ENCODE measurements at regions not wholly inside any gene's neighbourhood (a gene's known extent, or its start where the extent isn't known, plus 50 kb on each side); places are given as distances from the start of the nearest gene placed in this dataset.
"Not testable (repeated sequence)": the region's sequence is repeated elsewhere in the genome, so short reads cannot be mapped to it uniquely, and the experiment has no call there.

DNA sequence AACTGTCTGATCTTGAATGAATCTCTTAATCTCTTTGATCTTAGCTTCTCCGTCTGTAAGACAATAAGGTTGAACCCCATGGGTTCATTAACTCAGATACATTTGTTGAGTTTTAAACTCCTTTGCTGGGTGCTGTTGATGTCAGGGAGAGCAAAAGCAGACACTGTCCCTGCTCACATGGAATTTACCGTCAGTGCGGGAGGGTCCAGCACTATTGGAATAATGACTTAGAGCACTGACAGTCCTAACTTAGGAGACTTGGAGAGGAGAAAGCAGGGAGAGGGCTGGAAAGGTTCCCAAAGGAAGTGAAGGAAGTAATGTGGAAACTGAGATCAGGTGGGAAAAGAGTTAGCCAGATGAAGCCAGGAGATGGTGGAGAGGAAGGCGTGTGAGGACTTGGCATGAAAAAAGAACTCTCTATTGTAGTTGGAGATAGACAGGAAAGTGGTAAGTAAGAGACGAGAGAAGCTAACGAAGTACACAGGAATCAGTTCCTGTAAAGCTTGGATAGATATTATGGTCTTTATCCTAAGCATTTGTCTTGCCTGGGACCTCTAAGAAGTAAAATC is 141.4 kb upstream of the SERTAD2 start:
- DNase-seq (ENCODE audit: low read depth in 2 of 2): no peak

DNA sequence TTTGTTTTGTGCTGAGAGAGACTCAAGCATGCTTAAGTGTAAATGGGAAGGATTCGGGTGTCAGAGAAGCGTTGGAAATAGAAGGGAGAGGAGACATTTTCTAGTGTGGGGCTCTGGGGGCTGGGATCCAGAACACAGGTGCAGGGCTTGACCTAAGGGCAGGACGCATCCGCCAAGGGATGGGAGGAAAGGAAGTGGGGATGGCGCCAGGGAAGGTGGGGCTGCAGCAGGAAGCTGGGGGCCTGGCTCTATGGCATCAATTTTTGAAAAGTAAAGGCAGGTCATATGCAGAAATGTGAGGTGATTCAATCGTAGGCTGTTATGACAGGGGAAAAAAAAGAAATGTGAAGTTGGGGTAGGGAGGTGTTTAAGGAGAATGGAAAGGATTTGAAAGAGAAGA is 143.2 kb upstream of the SERTAD2 start:
- no peak for DNase-seq (ENCODE audit: low read depth in 2 of 2)

- no peak for DNase-seq (ENCODE audit: low read depth in 2 of 2)
Observed at GRCh38 chr2:64797881-64798575, 144.3 kb upstream of the SERTAD2 start.

GRCh38 chr2:64799592-64800252 is 146.0 kb upstream of the SERTAD2 start:
- DNase-seq (ENCODE audit: low read depth in 2 of 2): no peak

- no peak for DNase-seq (ENCODE audit: low read depth in 2 of 2)
Observed at GRCh38 chr2:64803776-64804175, 150.1 kb upstream of the SERTAD2 start.

- DNase-seq (ENCODE audit: low read depth in 2 of 2): no peak
Observed at GRCh38 chr2:64804651-64805050, 150.9 kb upstream of the SERTAD2 start.

GRCh38 chr2:64807417-64807816 is 153.7 kb upstream of the SERTAD2 start:
- DNase-seq (ENCODE audit: low read depth in 2 of 2): peak; percentile 10 to 29

DNA sequence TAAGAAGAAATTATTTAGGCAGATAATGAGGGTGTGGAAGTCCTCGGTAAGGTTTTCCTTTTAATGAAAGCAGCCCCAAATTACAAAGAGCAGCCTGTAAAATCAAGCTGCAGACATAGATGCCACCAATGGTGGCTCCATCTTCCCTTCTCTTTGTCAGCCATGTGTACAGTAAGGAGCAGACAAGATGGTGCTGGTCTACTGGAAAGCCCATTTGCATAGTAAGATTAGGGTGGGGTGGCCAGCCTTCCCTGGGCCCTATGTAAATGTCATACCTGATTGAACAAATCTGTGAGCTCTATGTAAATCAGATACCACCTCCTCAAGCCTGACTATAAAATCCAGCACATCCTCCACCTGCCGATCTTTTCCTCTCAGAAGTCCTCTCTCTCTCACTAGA is 154.4 kb upstream of the SERTAD2 start:
- no peak for DNase-seq (ENCODE audit: low read depth in 2 of 2)

DNA sequence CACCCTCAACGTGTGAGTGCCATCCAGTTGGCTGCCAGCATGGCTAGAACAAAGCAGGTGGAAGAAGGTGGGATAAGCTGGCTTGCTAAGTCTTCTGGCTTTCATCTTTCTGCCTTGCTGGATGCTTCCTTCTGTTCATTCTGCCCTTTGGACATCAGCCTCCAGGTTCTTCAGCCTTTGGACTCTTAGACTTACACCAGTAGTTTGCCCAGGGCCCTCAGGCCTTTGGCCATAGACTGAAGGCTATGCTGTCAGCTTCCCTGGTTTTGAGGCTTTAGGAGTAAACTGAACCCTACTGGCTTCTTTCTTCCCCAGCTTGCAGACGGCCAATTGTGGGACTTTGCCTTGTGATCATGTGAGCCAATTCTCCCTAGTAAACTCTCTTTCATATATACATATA is 155.0 kb upstream of the SERTAD2 start:
- no peak for DNase-seq (ENCODE audit: low read depth in 2 of 2)

- no peak for DNase-seq (ENCODE audit: low read depth in 2 of 2)
Observed at GRCh38 chr2:64809216-64809615, 155.5 kb upstream of the SERTAD2 start.

- no peak for DNase-seq (ENCODE audit: low read depth in 2 of 2)
Observed at GRCh38 chr2:64812285-64812684, 158.6 kb upstream of the SERTAD2 start.

- no peak for DNase-seq (ENCODE audit: low read depth in 2 of 2)
Observed at GRCh38 chr2:64814007-64814406, 160.3 kb upstream of the SERTAD2 start.

DNA sequence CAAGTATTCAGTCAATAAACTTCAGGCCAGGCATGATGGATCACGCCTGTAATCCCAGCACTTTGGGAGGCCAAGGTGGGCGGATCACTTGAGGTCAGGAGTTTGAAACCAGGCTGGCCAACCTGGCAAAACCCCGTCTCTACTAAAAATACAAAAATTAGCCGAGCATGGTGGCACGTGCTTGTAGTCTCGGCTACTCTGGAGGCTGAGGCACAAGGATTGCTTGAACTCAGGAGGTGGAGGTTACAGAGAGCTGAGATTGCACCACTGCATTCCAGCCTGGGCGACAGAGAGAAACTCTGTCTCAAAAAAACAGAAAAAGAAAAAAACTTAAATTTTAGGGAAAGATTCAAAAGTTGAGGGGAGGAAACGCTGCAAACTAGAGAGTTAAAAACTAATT is 162.8 kb upstream of the SERTAD2 start:
- not testable (repeated sequence) for DNase-seq (ENCODE audit: low read depth in 2 of 2)

DNA sequence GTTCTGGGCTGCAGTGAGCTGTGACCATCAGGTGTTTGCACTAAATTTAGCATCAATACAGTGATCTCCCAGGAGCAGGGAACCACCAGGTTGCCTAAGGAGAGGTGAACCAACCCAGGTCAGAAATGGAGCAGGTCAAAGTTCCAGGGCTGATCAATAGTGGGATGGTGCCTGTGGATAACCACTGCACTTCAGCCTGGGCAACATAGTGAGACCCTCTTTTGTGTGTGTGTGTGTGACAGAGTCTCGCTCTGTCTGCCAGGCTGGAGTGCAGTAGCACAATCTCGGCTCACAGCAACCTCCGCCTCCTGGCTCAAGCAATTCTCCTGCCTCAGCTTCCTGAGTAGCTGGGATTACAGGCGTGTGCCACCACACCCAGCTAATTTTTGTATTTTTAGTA is 163.7 kb upstream of the SERTAD2 start:
- DNase-seq (ENCODE audit: low read depth in 2 of 2): no peak

GRCh38 chr2:64818664-64819060 is 164.9 kb upstream of the SERTAD2 start:
- no peak for DNase-seq (ENCODE audit: low read depth in 2 of 2)

GRCh38 chr2:64819361-64819760 is 165.6 kb upstream of the SERTAD2 start:
- DNase-seq (ENCODE audit: low read depth in 2 of 2): no peak

DNA sequence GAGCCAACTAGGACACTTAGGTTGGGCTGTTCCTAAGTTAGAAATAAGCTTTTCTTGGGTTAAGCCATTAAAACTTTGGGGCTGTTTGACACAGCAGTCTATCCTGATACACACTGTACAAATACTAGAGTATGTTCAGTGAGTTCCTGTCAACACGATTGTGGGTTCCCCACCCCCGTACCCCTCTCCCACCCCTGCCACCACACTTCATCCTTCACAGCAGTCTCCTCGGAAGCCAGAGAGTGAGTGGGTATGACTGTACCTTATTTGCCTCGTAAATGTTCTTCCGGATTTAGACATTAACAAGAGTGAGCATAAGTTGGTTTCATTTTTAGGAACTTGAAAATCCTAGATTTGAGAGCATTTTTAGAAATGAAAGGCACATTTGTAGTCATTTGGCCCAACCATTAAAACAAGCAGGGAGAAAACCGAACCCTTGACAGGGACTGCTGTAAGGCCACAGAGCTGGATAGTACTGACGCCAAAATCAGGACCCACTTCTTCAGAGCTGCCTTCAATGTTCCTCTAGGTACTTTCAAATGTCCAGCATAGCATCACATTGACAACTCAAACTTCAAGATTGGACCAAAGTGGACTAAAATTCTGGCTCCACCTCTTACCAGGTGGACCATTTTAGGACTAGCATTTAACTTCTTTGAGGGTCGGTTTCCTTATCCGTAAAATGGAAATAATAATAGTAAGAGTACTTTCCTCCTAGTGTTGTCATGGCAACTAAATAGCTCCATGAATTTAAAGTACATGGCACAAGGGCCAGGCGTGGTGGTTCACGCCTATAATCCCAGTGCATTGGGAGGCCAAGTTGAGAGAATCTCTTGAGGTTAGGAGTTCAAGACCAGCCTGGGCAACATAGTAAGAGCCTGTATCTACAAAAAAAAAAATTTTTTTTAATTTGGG is 166.3 kb upstream of the SERTAD2 start:
- DNase-seq (ENCODE audit: low read depth in 2 of 2): peak; percentile 8 to 22

DNA sequence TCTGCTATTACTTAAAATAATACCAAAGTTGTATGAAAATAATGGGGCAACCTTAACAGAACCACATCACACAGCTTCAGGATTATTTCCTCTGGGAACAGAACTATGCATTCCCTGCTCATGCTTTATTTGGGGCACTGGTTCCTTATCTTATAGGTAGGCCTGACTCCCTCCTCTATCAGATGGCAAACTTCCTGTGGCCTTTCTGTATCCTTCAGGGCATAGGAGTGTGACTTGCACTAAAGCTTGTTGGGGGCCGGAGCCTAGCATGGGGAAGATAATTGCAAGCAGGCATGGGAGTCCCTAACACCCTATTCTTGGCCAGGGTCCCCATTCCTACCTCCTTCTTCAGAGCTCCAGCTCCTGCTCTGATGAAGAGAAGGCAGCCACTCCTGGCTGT is 167.2 kb upstream of the SERTAD2 start:
- no peak for DNase-seq (ENCODE audit: low read depth in 2 of 2)

- no peak for DNase-seq (ENCODE audit: low read depth in 2 of 2)
Observed at GRCh38 chr2:64823794-64824193, 165.4 kb upstream of the SLC1A4 start.

GRCh38 chr2:64825831-64826491 is 163.2 kb upstream of the SLC1A4 start:
- no peak for DNase-seq (ENCODE audit: low read depth in 2 of 2)

- no peak for DNase-seq (ENCODE audit: low read depth in 2 of 2)
Observed at GRCh38 chr2:64826703-64827102, 162.5 kb upstream of the SLC1A4 start.

GRCh38 chr2:64828261-64828660 is 160.9 kb upstream of the SLC1A4 start:
- DNase-seq (ENCODE audit: low read depth in 2 of 2): no peak
